HG03460 (cell line): ENCODE measurements at regions not wholly inside any gene's neighbourhood (a gene's known extent, or its start where the extent isn't known, plus 50 kb on each side); places are given as distances from the start of the nearest gene placed in this dataset.
"Not testable (repeated sequence)": the region's sequence is repeated elsewhere in the genome, so short reads cannot be mapped to it uniquely, and the experiment has no call there.

Experiments used
- ATAC-seq: cut with Tn5 transposase; IDR thresholded peaks from one replicate; pipeline ENCODE4 v1.9.1; 2021; ENCODE audit not compliant: unreplicated experiment

DNA sequence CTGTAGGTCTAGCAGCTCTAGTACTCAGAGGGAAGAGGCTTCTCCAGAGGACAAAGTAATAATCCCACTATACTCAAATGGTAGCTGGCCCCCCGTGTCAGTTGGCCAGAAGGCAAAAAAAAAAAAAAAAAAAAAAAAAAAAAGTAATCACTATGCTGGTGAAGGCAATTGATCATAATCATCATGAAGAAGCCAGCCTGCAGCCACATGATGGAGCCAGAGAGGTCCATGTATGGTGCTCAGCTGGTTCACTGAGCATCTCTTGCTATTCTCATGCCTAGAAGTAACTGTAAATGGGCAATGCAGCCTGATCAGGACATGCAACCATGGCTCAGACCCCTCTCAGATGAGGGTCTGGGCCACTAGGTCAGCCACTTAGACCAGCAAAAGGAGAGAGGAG, 378.8 kb downstream of the MED13L start:
- ATAC-seq: no peak

DNA sequence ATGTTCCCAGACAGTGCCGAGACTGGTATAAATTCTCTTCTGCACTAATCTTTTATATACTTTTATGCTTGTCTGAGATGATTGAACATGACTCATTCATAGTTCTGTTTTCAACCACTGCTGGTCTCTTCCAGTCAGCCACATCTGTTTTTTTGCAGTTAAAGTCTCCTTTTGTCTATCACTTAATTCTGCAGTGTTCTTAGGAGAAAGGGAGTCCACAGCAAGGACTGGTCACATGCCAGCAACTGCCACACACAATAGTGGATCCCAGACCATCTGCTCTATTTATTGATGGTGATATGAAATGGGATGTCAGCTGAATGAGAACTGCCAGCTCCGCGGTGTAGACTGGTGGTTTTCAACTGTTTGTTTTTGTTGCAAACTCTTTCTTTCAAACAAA, 379.8 kb downstream of the MED13L start:
- no peak for ATAC-seq

DNA sequence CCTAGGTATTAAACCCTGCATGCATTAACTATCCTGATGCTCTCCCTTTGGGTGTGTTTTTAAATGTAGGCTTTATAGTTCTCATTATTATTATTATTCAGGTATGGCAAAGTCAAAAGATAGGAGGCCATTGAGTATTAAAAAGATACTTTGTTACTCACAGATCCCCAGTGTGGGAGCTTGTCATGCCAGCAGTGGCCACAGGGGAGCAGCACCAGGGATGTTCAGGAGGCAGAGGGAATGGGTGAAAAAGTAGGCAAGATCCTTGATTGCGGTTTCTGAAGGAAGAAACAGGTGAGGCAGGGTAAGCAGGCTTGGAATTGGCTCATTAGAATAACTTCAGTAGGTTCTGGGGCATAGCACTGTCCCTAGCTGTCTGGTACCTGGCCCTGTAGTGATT, 382.2 kb downstream of the MED13L start:
- ATAC-seq: no peak

DNA sequence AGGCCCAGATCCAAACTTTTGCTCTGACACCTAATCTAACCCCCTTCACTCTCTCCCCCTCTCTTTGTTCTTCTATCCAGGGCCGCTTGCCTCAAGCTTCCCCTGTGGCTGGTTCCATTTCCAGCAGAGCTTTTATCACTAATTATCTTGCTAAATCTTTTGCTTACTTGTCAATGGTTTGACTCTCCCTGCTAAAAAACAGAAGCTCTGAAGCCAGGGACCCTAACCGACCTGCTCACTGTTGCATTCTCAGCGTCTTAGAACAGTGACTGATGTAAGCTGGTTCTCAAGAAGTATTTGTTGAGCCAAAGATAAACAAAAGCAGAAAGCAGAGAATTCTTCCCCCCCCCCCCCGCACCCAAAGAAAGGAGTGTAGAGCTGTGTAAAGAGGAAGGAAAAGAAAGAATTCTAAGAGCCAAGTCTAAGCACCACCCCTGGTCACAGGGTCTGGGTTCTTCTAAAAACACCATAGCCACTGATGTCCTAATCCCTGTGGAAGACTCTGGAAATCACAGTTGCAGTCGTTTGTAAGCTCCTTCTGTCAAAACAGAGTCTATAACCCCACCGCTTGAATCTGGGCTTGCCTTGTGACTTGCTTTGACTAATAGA, 385.8 kb downstream of the MED13L start:
- ATAC-seq: no peak

DNA sequence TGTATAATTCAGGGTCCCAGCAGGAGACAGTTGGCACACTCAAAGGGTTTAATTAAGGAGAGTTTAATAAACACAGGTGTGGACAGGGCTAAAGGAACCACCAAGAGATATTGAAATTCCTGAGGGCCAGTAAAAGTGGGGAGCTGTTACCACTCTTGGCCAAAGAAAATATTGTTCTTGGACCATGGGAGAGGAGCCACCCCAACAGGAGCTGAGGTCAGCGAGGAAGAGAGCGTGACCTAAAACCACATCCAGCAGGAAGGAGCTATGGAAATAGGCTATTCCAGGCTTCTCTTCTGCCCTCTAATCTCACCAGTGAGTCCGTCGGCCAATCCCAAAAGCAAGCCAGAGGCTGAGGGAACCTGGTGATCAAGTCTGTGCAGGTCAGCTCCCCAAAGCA, 390.8 kb downstream of the MED13L start:
- ATAC-seq: no peak

DNA sequence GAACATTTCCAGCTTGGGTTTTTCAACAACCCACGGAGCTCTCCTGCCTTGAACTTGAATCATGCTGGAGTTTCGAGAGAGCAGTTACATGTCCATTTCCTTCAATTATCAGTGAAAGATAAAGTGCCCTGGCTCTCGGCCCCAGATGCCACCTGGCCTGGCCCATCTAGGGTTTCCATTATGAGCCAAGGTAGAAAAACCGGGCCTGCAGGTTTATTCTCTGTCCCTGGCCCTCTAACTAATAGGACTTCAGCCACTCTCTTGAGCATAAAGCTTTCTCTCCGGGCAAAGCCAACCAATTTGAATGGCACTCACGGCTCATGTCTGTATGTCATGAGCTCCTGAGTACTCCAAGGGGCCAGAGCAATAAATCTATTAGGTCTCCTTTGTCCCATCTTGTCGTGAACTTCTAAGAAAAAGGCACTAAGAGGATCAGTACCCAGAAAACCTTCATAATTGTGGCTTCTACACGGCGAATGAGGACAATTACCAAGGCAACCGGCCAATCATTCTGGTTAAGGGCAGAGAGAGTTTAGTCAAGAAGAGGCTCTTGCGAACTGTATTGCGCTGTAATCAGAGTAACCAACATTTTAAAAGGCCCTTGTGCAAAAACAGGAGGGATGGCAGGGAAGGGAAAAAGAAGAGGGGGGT, 392.3 kb downstream of the MED13L start:
- ATAC-seq: no peak

DNA sequence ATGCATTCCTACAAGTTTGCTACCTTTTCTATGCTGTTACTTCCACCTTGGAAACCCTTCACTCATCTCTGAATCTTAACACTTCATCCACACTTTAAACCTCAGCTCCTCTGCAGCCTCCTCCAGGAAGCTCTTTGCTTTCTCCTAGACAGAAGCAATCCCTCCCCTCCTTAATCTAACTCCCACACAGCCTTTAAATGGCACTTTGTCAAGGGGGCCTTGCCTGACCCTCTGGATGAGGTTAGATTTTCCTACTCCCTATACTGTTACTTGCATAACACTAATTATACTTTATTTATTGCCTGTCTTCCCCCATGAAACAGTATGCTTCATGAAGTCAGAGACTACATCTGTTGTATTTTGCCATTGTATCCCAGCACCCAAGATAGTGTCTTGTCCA, 394.6 kb downstream of the MED13L start:
- no peak for ATAC-seq

DNA sequence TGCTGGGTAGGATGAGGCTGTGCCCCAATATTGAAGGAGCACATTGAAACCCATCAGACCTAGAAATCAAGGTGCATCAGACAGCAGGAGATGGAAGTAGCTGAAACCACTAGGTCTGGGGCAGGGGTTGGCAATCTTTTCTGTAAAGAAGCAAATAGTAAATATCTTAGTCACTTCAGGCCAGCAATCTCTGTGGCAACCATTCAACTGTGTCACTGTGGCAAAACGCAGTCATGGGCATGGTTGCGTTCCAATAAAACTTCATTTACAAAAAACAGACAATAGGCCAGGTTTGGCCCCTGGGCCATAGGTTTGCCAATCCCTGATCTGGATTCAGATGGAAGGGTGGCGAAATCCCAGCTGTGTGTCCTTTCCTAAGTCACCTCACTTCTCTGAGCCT, 397.3 kb downstream of the MED13L start:
- no peak for ATAC-seq

DNA sequence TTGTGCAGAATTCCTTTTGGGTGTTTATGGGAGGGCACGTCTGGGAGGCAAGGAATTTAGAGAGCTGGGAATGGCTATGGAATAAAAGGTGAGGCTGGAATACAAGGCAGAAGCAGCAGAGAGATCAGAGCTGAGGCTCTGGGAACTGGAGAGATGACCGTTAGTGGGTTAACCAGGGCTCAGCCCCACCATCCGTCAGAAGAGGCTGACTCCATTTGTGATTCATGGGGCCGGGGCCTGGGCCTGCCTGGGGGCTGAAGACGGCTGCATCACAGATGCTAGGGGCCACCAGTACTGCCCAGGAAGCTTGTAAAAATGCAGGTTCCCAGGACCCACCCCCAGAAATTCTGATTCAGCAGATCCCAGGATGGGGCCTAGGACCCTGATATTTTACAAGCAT, 398.1 kb downstream of the MED13L start:
- no peak for ATAC-seq

DNA sequence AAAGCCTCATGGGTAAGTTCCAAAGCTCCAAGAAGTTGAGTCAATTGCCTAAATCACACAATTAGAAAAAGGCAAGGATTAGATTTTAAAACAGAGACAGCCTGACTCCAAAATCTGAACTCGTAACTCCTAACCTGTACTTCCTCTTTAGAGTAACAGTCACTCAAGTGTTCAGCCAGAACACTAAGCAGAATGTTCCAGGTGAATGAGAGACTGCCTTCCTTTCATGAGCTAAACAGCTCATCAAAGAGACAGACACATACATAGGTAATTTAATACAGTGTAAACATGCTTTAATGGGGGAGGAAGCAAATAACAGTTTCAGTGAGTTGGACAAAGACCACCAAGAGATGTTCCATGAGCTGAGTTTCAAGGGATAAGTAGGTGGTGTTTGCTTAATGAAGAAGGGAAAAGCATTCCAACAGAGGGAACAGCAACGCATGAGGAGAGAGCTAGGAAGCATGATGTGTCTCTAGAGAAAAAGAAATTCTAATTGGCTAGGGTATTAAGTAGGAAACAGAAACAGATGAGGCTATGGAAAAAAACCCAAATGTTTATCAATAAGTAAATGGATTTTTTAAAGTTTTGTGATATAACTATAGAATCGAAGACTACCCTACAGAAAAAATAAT, 403.9 kb downstream of the MED13L start:
- ATAC-seq: no peak

DNA sequence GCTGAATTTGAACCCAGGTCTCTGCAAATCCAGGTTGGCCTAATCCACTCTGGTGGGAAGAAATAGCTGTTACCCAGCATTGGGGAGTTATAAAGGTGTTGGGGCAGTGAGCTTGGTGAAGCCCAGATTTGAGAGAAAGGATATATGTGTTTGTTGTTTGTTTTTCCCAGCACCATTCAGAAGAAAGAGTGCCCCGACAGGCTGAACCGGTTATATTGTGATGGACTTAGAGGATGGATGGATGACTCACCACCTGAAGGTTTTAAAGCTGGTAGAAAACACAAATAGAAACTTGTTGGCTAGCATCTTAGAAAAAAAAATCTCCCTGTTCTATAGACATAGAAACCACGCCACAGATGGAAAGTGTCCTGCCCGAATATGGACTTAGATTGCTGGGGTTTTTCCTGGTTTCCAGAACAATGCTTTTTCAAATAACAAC, 404.6 kb downstream of the MED13L start:
- ATAC-seq: no peak

DNA sequence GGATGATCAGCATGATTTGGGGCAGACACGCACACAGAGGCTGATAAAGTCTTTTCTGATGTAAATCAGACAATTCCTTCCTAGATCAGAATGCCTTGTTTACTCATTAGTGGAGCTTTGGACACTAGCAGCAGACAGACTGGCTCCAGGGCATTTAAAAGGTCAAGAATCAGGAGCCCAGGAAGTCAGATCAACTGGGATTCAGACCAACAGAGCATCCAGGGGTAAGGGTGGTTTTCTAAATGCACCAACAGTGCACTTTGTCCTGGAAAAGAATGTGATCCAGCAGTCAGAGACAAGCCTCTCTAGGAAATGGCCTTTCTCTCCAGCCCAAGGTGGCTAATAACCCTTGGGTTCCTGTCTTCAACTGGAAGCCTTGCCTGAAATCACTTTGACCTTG, 405.3 kb downstream of the MED13L start:
- no peak for ATAC-seq

DNA sequence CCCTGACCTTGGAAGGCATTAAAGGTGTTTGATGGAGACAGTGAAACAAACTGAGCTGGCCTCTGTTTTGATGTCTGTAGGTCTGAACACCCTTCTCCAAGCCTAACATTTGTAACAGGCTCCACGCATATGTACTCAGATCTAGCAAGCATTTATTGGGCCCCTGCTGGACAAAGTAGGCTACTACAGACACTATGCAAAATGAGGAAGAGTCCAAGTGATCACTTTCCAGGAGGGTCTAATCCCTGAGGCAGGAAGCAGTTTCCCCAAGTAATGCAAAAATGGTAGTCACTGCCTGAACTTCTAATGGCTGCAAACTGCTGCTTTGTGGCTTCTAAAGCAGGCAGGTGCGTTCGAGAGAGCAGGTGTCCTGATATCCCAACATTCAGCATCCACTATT, 405.8 kb downstream of the MED13L start:
- no peak for ATAC-seq

DNA sequence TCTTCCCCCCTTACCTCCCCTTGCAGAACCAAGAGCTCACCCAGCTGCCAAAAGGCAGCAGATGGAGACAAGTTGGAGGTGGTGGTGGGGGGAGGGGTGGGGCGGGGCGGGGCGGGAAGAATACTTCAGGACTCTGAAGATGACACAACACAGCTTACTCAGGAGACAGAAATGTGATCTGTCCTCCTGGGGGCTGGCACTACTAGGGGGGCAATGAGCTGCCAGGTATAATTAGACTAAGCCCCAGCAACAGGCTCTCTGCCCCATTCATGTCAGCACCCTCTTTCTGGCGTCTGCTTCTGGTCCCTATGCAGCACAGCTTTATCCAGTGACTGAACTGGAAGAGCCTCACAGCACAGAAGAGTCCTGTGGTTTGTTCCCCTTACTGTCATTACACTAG, 407.0 kb downstream of the MED13L start:
- no peak for ATAC-seq

DNA sequence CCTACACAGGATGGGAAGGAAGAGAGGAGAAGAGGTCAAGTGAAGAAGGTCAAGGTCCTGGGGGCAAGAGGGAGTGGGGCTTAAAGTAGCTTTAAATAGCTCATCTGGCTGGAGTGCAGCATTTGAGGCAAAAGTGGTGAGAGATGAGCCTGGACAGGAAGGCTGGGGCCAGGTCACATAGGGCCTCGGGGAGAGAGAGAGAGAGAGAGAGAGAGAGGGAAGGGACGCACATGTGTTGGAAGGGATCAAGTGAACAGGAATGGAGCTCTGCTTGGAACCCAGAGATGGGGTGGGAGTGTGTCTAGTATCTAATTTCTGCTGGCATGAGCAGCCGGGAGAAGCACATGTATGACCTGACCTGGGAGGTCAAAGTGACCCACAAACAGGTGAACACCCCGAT, 407.5 kb downstream of the MED13L start:
- ATAC-seq: no peak

DNA sequence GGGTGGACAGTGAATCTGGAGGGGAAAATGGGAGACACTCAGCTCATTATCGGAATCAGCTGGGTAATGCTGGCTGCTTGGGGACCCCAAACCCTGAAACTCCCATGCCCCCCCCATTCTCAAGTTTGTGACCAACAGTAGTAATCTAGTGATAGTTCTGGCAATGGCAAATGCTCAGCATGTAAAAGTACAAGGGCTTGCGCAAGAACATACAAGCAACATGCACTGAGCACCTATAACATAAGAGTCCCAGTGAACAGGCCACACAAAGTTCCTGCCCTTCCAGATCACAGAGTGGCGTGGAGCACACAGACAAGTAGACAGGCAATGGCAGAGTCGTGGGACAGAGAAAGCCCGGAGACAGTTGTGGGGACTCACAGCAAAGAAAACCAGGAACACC, 407.9 kb downstream of the MED13L start:
- ATAC-seq: no peak

DNA sequence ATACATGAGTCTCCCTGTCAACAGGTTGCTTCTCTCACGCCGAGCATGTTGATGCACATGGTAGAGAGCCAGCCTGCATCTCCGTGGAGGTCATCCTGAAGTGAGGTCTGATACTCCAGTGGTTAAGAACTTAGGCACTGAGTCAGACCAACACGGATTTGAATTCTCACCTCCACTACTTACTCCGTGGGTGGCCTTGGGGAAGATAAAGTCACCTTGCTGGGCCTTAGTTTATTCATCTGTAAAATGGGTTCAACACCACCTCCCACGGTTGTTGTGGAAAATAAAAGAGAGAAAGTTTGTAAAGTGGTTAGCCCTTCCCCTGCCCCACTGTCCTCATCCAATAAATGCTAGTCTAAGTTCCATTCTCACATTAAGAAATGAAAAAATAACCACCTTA, 408.9 kb downstream of the MED13L start:
- no peak for ATAC-seq

DNA sequence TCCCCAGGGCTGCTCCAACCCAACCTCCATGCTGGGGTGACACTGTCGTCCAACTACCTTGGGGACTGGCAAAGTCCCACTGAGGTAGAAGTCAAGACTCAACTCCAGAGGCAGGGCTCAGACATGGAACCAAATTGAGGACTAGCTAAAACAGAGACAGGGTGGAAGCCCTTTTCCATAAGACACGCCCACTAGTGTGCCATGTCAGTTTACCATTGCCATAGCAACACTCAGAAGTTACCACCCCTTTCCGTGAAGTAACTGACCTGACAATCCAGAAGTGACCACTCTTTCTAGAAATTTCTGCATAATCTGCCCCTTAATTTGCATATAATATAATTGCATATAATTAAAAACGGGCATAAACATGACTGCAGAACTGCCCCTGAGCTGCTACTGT, 409.6 kb downstream of the MED13L start:
- no peak for ATAC-seq

DNA sequence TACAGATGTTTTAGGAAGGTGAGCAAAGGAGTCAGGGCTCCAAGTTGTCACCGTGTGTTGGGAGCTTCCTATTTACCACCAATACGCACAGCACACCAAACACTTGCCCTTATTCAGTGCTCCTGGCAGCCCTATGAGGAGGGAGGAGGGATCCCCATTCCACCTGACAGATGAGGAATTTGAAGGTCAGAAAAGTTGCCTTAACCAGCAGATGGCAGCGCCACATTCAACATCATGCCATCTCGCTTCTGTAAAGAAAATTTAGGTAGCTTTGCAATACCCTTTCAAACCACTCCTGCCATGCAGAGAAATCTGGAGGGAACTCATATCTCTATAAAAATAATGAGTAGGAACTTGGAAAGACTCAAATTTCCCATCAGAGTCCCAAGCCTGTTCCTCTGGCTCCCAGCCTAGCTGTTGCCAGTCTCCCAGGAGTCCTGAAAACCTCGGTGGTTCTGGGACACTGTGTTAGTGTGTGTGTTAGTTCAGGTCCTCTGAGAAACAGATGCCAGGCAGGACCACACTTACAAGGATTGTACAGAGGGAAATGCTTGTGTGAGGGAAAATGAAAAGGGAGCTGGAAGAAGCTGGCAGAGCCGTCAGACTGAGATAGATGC, 410.5 kb downstream of the MED13L start:
- ATAC-seq: no peak

DNA sequence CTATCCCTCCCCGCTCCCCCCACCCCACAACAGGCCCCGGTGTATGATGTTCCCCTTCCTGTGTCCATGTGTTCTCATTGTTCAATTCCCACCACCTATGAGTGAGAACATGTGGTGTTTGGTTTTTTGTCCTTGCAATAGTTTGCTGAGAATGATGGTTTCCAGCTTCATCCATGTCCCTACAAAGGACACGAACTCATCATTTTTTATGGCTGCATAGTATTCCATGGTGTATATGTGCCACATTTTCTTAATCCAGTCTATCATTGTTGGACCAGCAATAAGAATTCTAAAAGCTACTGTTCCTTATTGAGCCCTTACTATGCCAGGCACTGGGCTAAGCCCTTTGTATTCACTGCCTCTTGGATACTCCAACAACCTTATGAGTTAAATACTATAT, 411.2 kb downstream of the MED13L start:
- not testable (repeated sequence) for ATAC-seq

DNA sequence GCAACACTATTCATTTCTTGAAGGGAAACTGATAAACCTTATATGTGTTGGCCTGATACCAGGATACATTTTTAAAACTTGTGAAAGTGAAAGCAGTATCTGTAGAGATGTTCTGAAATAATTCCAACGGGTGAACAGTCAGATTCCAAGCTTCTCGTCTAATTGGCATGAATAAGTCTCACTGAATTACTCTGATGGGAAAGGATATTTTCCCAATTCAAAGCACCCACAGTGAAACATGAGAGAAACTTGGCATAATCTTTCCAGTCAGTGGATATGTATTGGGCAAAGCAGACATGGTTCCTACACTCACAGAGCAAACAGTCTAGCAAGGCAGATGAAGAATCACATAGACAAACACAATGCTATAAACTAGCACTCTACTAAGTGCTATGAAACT, 413.1 kb downstream of the MED13L start:
- ATAC-seq: no peak

DNA sequence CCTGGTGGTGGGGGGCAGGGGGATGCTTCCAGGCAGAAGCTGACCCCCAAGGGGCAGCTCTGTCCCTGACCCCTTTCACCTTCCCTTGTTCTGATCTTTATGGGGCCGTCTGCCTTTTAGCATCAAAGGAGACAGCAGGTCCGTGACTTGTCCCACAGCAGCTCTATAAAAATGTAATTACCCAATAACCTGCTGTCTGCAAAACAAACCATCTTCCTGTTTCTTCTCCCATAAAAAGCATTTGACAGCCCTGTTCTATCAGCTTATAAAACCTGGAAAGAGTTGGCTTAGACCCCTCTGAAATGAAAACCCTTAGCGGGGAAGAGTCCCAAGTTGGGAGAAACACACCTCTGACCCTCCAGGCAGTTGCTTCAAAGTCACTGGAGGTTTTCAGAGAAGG, 416.9 kb downstream of the MED13L start:
- ATAC-seq: no peak
